Renal cortical epithelial cell (primary cell): ENCODE measurements at regions not wholly inside any gene's neighbourhood (a gene's known extent, or its start where the extent isn't known, plus 50 kb on each side); places are given as distances from the start of the nearest gene placed in this dataset.
"Not testable (repeated sequence)": the region's sequence is repeated elsewhere in the genome, so short reads cannot be mapped to it uniquely, and the experiment has no call there.

Experiments
- DNase-seq: peaks from one replicate; pipeline ENCODE4 v3.0.0-alpha.2; 2011; ENCODE audit warnings: low read depth

DNA sequence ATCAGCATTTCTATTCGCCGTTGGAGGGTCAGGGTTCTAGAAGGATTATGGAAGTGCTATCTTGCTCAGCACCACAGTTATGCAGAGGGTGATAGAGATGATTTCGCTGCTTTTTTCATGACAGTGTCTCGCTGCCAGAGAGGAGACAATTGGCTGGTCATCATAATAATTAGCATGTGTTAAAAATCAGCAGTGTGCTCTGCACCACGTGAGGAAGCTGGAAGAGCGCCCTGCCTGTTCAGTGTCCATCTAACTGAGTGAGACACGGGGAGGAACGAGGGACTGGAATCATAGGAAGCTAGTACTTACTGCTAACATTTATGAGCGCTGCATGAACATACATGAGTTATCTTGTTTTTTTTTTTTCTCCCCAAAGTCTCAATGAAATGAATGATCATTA, 116.2 kb upstream of the PLAAT1 start:
- no peak for DNase-seq

DNA sequence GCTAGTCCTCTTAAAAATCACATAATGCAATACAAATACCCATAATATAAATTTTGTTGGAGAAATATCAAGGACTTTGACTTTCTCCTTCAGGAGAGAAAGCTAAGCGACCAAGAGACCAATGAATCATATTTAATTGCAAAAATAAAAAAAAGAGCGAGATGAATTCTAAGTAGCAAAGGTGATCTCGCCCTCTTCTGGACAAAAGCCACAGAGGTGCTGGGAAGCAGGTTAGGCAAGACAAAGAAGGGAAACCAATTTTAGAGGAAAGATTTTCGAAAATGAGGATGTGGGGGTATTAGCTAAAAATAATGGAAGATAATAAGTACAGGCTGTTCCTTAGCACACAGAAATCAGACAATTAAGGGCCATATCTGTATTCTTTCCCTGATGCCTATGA, 111.4 kb upstream of the PLAAT1 start:
- no peak for DNase-seq

DNA sequence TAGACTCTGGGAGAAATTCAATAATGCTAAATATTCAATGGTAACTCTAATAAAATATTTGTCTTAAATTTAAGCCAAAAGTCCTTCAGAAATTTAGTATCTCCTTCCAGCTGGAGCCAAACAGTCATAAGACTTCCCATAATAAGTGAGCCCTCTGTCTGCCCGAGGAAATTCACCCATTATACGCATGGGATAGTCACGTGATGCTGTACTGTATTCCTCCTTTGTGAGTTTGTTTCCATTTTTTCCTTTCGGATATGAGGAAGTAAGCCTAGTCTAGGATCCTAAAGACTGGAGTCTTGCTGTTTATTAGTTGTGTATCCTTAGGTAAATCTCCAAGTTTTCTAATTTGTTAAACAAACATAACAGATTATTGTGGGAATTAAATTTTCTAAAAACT, 110.4 kb upstream of the PLAAT1 start:
- no peak for DNase-seq

DNA sequence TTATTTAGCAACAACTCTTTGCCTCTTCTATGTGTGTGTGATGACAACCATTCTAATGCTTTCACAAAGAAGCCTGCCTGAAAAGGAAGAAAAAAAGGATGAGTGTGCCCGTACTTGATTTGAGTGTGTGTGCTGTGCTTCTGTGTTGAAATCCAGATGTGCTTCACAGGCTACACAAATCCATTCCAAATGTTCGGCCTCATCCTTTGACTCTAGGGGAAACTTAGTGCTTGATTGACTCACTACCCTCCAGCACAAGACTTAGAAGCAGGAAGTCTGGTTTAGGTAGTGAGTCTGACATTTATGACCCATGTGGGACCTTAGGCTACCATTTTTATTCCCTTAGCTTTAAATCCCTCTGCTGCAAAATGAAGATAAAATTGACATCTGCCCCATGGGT, 108.8 kb upstream of the PLAAT1 start:
- DNase-seq = no peak

DNA sequence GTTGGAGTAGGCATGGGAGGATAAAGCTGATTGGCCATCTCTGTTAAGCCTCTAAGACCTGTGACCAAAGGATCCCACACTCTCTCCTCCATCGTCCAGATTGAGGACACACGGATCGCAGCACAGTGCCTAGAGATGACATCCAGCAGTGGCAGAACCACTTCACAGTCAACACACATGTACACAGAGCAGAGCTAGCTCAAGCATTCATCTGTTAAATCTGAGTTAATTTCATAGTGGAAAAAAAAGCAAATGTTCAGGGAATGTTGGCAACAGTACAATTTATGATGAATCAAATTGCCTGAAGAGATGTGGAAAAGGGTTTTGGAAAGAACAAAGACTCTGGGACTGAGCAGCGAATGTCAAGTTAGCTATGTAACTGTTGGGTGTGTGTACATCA, 108.1 kb upstream of the PLAAT1 start:
- no peak for DNase-seq

DNA sequence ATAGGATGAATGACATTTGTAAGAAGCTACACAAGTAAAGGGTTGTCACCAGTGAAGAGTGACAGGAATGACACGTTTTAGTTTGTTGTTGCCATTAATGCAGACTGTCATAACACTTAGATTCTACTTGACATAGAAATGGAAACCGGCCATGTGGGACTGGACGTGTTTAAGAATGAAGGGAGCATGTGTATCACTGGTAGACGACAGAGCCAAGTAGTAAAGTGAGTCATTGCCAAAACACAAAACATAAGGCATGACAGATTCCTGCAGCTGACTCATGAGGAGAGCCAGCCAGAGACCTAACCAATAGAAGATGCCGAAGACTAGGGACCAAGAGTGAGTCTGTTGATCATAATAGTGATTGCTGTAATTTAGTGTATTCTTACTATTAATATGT, 106.2 kb upstream of the PLAAT1 start:
- DNase-seq = peak; percentile 71

DNA sequence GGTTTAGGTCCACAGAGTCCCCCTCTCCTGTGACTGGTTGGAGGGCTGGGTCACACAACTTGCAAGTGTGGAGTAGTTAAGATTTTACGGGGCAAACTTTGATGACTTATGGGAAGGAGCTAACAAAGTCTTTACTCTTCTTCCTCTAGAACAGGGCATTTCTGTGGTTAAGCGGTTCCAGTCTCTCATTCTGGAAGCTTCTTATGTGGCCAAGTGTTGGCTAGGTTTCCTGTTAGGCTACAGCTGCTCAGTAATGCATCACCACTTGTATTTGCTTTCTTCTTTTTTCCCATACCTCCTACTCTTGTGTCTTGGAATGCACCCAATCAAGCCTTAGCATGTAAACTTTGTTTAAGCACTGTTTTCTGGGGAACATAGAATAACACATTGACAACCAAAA, 100.6 kb upstream of the PLAAT1 start:
- no peak for DNase-seq

DNA sequence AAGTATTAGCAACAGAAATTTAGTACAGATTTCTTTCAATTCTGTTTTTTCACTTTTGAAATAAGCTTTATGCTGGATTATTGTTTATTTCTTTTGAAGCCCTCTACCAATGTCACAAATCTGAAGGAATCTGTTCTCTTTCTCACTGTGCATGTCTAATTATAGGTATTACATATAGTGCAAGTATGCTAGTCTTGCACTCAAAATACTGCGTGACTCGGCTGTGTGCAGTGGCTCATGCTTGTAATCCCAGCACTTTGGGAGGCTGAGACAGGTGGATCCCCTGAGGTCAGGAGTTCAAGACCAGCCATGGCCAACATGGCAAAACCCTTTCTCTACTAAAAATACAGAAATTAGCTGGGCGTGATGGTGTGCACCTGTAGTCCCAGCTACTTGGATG, 95.8 kb upstream of the PLAAT1 start:
- DNase-seq = no peak

DNA sequence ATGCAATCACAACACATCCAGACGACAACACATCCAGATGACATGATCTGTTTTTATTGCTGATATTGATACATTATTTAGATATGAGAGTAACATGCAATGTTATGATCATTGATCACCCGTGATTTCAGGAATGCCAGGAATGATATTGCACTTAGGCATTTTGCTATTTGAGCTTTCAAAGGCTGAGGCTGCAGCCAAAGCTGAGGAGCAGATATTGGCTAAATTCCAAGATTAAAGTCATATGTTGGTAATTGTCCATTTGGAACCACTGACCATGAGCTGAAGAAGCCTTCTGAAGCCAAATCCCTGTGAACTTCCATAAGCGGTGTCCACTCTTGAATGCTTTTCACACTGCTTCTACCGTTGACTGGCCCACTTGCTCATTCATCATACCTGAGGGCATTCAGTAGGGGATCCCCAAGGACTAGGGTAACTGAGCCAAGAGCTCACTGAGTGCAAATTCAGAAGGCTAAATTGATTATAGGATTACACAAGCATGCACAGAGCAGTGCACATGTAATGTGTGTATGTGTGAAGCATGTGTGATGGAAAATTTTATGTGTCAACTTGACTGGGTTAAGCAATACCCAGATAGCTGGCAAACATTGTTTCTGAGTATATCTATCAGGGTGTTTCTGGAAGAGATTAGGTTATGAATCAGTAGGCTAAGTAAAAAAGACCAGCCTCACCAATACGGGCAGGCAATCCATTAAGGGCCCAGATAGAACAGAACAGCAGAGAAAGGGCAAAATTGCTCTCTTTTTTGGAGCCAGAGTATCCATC, 92.1 kb upstream of the PLAAT1 start:
- no peak for DNase-seq

DNA sequence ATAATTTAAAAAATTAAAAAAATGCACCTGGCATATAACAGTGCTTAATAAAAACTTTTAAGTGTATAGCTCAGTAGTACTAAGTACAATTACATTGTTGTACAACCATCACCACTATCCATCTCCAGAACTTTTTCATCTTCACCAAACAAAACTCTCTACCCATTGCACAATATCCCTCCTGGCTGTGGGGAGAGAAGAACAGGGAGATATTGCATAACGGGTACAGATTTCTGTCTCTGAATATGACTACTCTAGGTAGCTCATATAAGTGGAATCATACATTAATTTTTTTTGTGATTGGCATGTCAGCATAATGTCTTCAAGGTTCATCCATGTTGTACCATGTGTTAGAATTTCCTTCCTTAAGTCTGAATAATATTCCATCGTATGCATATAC, 91.0 kb upstream of the PLAAT1 start:
- no peak for DNase-seq

DNA sequence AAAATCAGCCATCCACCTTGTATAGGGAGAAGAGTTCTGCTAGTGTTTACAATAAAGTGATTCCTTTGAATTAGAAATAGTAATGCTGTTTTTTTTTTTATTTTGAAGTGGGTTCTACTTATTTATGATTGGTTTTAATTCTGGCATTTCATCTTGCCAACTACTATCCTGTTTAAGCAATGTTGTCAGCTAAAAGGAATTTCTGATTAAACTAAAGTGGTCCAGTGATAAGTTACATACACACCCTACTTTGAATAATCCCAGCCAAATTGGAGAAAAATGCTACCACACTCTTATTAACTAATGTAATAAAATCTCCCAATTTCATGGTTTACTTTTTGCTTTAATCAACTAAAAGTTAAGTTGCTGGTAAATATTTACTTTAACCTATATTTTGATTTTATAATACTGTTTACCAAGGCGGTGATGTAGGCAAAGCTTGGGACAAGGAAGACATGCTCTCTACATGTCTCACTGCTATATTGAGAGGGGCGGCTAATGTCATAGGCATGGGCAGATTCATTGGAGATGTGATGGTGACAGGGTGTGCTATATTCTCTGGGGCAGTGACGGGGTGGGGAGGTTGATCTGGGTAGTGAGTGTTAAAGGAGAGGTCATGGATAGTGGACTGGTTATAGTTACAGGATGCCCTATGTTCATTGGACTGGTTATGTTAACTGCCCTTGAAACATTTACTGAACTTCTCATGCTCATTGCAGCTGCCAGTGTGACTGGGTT, 85.8 kb upstream of the PLAAT1 start:
- not testable (repeated sequence) for DNase-seq

DNA sequence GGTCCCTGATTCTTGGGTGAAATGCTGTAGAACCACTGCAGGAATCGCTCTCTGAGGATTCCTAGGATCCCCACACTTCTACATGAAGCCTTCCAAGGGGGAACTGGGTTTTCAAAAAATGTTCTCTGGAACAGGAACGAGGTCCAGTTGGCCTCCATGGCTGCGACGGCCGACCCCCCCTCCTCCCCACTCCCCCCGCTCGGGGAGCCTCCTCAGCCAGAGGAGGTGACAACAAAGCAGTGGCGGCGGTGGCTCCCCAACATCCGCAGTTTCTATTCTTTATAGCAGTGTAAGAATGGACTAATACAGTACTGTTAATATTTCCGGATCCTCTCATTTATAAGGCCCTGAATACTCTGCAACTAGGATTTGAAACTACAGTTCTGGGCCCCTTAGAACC, 84.0 kb upstream of the PLAAT1 start:
- DNase-seq = no peak

DNA sequence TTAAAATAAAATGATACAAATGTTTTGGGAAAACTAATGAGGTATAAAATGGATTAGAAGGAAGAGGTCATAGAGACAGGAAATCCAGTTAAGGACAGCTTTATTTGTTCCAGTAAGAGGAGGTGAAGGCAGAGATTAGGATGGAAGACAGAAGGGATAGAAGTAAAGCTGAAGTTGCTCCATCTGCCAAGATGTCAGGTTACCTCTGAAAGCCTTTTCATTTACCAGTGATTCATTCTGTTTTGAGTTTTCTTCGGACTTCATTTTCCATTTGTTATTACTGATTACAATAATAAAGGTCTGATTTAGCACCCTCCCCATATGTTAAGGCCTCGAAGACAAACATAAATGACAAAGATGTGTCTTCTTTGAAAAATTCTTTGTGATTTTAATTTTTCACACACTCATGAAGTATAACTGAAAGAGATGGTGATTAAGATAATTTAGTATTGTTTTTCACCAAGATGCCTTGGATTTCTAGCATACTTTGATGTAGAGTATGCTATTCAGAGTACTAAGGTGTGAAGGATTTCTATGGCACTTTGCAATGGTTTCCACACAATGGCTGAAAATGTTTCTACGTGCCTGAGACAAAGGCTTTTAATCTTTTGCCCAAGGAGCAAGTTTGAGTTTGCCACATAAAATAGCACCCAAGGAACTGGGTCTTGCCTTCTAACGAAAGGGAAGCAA, 75.4 kb upstream of the PLAAT1 start:
- DNase-seq = no peak

DNA sequence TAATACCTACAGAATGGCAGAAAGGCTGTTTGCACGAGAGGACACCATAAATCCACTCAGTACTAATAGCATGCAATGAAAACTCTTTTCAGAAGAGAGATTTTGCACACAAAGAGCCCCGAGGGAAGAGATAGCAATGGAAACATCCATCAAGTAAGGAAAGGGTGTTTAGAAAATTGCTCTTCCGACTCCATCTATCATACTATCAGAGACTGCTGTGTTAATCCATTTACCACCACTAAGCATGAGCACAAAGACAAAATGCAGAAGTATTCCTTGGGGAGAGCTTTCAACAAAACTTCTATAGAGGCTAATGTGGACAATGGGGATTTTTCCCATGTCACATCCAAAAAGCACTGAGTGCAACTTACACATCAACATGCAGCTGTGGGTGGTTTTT, 72.1 kb upstream of the PLAAT1 start:
- no peak for DNase-seq

DNA sequence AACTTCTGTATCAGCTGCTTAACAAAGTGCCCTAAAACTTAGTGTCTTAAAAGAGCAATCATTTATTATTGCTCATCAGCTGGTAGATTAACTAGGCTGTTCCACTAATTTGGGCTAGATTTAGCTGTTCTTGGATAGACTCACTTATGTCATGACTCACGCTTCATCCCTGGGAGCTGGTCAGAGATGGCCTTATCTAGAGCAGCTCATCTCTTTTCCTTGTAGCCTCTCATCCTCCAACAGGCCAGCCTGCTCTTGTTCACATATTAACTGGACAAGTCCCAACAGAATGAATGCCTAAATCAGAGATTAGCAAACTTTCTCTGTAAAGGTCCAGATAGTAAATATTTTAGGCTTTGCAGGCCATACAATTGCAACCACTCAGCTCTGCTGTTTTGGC, 66.9 kb upstream of the PLAAT1 start:
- no peak for DNase-seq

DNA sequence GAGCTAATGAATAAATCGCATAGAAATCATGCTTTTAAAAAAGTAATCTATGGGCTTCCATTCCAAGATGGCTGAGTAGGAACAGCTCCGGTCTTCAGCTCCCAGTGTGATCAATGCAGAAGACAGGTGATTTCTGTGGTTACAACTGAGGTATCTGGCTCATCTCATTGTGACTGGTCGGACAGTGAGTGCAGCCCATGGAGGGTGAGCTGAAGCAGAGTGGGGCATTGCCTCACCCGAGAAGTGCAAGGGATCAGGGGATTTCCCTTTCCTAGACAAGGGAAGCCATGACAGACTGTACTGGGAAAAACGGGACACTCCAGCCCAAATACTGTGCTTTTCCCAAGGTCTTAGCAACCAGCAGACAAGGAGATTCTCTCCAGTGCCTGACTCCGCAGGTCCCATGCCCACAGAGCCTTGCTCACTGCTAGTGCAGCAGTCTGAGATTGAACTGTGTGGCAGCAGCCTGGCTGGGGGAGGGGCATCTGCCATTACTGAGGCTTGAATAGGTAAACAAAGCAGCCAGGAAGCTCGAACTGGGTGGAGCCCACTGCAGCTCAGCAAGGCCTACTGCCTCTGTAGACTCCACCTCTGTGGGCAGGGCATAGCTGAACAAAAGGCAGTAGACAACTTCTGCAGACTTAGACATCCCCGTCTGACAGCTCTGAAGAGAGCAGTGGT, 61.5 kb upstream of the PLAAT1 start:
- DNase-seq = not testable (repeated sequence)

DNA sequence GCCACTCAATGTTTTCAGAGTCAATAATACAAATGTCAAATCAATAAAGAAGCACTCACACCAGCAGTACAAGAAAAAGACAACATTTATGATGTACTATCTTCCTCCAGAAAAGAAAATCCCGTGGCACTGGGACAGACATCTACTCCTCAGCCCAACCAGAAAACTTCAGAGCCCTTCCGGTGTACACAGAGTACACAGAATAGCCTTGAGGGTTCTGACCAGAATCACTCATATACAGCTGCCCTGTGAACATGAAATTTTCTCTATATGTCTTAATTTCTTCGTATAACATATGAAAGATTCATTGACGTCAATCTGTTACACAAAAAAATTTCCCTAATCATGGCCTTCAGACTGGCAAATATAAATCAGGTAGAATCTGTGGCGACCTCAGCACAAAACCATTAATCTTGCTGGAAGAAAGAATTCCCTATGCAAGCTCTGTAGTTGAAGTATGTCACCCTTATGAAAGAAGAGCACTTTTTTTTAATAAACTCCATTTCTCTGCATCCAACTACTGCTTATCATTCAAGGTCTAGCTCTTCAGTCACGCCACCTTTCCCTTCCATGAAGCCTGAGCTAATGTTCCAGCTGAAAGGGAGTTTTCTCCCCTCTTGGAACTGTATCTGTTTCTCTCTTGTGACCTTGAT, 53.8 kb upstream of the PLAAT1 start:
- no peak for DNase-seq

DNA sequence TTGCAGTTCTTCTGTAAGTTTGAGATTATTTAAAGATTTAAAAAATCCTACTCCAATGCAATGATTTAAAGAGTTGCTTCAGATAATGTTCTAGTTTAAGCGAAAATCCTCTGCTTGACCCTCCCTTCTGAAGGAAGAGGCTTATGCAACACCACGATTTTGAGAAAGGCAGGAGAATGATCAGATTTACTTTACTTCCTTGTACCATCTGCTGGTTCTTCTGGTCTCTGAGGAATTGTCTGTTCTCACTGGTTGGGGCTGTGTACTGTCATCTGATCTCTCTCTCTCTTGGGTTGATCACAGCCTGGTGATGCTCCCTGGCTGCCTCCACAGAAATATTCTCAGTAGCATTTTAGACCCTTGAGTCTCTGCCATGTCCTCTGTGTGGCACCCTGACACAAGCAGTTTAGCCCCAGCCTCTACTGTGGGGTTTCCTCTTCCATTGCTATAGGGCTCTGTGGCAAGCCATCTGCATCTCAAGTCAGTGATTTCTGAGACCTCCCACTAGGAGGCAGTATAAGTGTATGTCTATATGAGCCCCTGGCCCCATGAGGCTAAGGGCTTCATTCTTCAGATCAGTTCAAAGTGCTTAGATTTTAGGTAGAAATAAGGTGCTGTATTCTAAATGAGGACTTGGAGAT, 50.8 kb upstream of the PLAAT1 start:
- DNase-seq = peak; percentile 28
